ENCODE measurements at regions not wholly inside any gene's neighbourhood (a gene's known extent, or its start where the extent isn't known, plus 50 kb on each side); places are given as distances from the start of the nearest gene placed in this dataset.
"Not testable (repeated sequence)": the region's sequence is repeated elsewhere in the genome, so short reads cannot be mapped to it uniquely, and the experiment has no call there.

GRCh38 chr7:76852362-76852761 lies 179.8 kb downstream of the SPDYE17 start:
- H3K27me3 ChIP-seq (ENCODE audit: control insufficient read depth, insufficient read depth, low read length); BruUV-seq (replicated peaks); dilution Hi-C loops (cut with HindIII; ENCODE audit: low sequenced_read_pairs, unreplicated experiment); H3K4me3 ChIP-seq (ENCODE audit: insufficient read depth, low read depth, low read length); H3K23ac ChIP-seq (ENCODE audit: low read depth, low read length); DNase-seq; H3K9me3 ChIP-seq (ENCODE audit: control insufficient read depth, insufficient read depth, low read length); CTCF ChIA-PET; H4K20me1 ChIP-seq (ENCODE audit: insufficient read depth, low read length); in situ Hi-C loops (cut with MboI; ENCODE audit: low sequenced_read_pairs); H3K14ac ChIP-seq (replicated peaks; ENCODE audit: low read depth, low read length); H3K79me1 ChIP-seq (ENCODE audit: low read depth in 1 of 2, low read length in 2 of 2); H2BK15ac ChIP-seq (ENCODE audit: low read depth, low read length); H2BK20ac ChIP-seq (ENCODE audit: low read depth, low read length); H2BK120ac ChIP-seq (ENCODE audit: low read depth, low read length); H2AK5ac ChIP-seq (ENCODE audit: low read depth, low read length); ATAC-seq (ENCODE audit: low read depth); H4K91ac ChIP-seq (ENCODE audit: insufficient read depth, low read depth, low read length); H3K9ac ChIP-seq (ENCODE audit: low read depth, low read length); H3K4me2 ChIP-seq (ENCODE audit: low read depth, low read length); H2AFZ ChIP-seq (replicated peaks; ENCODE audit: low read length, poor library complexity); H3K9me1 ChIP-seq (ENCODE audit: insufficient read depth, low read length); H3K27ac ChIP-seq (ENCODE audit: insufficient read depth, low read length); POLR2A ChIA-PET (ENCODE audit: unreplicated experiment); H3K4ac ChIP-seq (ENCODE audit: low read depth, low read length); H4K5ac ChIP-seq (ENCODE audit: low read depth, low read length); intact Hi-C loops (cut with micrococcal nuclease); H3K56ac ChIP-seq (ENCODE audit: extremely low read depth, insufficient read depth, low read length); H3K18ac ChIP-seq (ENCODE audit: low read depth, low read length); H2AK9ac ChIP-seq (replicated peaks; ENCODE audit: low read depth, low read length, poor library complexity); H3K36me3 ChIP-seq (ENCODE audit: control insufficient read depth, insufficient read depth, low read length); H2BK5ac ChIP-seq (ENCODE audit: low read depth, low read length, poor library complexity, severe bottlenecking); H3K4me1 ChIP-seq (ENCODE audit: control insufficient read depth, insufficient read depth, low read length); H4K8ac ChIP-seq (ENCODE audit: low read depth in 2 of 2, low read length in 2 of 2): not testable (repeated sequence)
- no CpG with 5 or more reads among the region's 1 CpG for WGBS, 2 experiments (ENCODE audit: extremely low coverage in 2 of 2, insufficient read length in 1 of 2)

DNA sequence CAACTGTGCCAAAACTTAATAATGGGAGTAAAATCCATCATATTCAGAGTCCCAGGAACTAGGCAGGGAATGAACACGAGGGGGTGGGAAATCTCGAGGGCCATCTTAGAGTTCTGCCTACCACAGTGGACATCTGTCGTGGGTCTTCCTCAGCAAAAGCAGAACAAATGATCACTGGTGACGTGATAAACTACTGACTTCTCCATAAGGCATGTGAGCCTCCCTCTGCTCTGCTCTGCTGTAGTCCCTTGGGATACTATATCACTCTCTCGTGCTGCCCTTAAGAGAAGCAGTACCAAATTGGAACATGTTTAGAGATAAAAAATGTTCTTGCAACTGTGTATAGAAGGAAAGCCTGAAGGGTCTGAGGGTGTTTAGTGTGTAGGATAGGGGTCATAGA lies 180.5 kb downstream of the SPDYE17 start:
- H3K9me3 ChIP-seq (ENCODE audit: control insufficient read depth, insufficient read depth, low read length); H3K9ac ChIP-seq (ENCODE audit: low read depth, low read length); ATAC-seq (ENCODE audit: low read depth); H2AK9ac ChIP-seq (replicated peaks; ENCODE audit: low read depth, low read length, poor library complexity); DNase-seq; H3K4me3 ChIP-seq (ENCODE audit: insufficient read depth, low read depth, low read length); dilution Hi-C loops (cut with HindIII; ENCODE audit: low sequenced_read_pairs, unreplicated experiment); H3K4ac ChIP-seq (ENCODE audit: low read depth, low read length); intact Hi-C loops (cut with micrococcal nuclease); H2AFZ ChIP-seq (replicated peaks; ENCODE audit: low read length, poor library complexity); H2BK15ac ChIP-seq (ENCODE audit: low read depth, low read length); in situ Hi-C loops (cut with MboI; ENCODE audit: low sequenced_read_pairs); H3K4me1 ChIP-seq (ENCODE audit: control insufficient read depth, insufficient read depth, low read length); H3K14ac ChIP-seq (replicated peaks; ENCODE audit: low read depth, low read length); H3K56ac ChIP-seq (ENCODE audit: extremely low read depth, insufficient read depth, low read length); H2BK120ac ChIP-seq (ENCODE audit: low read depth, low read length); H3K9me1 ChIP-seq (ENCODE audit: insufficient read depth, low read length); H3K27ac ChIP-seq (ENCODE audit: insufficient read depth, low read length); H4K5ac ChIP-seq (ENCODE audit: low read depth, low read length); H3K18ac ChIP-seq (ENCODE audit: low read depth, low read length); H2BK20ac ChIP-seq (ENCODE audit: low read depth, low read length); POLR2A ChIA-PET (ENCODE audit: unreplicated experiment); H2AK5ac ChIP-seq (ENCODE audit: low read depth, low read length); H3K36me3 ChIP-seq (ENCODE audit: control insufficient read depth, insufficient read depth, low read length); H3K4me2 ChIP-seq (ENCODE audit: low read depth, low read length); H3K79me1 ChIP-seq (ENCODE audit: low read depth in 1 of 2, low read length in 2 of 2); BruUV-seq (replicated peaks); H2BK5ac ChIP-seq (ENCODE audit: low read depth, low read length, poor library complexity, severe bottlenecking); H4K8ac ChIP-seq (ENCODE audit: low read depth in 2 of 2, low read length in 2 of 2); H3K23ac ChIP-seq (ENCODE audit: low read depth, low read length); H4K91ac ChIP-seq (ENCODE audit: insufficient read depth, low read depth, low read length); H3K27me3 ChIP-seq (ENCODE audit: control insufficient read depth, insufficient read depth, low read length); H4K20me1 ChIP-seq (ENCODE audit: insufficient read depth, low read length); CTCF ChIA-PET: not testable (repeated sequence)
- WGBS, 2 experiments (ENCODE audit: extremely low coverage in 2 of 2, insufficient read length in 1 of 2): no CpG with 5 or more reads among the region's 5 CpGs

Data from IMR-90 (cell line).